HG02943 (cell line): ENCODE measurements at regions not wholly inside any gene's neighbourhood (a gene's known extent, or its start where the extent isn't known, plus 50 kb on each side); places are given as distances from the start of the nearest gene placed in this dataset.

Experiments
- ATAC-seq: cut with Tn5 transposase; IDR thresholded peaks from one replicate; pipeline ENCODE4 v1.9.1; 2021; ENCODE audit warnings: mild to moderate bottlenecking, low read depth, moderate library complexity; ENCODE audit not compliant: unreplicated experiment

- ATAC-seq = no peak
Measured at GRCh38 chr11:130609121-130610035, 160.9 kb downstream of the ADAMTS15 start.

DNA sequence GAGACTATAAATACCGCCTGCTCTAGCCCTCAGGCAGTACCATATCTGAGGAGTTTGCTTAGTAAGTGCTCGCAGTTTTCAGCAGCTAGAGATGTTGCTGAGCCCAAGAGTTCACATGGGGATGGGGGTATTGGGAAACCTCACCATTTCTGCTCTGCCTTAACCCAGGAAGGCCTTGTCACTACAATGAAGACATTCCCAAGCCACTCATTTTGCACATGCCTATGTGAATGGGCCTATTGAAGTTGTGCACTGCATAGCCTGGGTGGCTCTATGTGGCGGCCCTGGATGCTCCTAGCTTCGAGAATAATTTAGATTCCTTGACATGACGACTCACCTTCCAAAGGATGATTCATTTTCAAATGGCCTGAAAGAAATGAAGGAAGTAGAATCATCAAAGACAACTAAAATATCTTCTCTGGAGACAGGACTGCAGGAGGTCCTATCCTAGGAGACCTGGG, 163.4 kb downstream of the ADAMTS15 start:
- ATAC-seq = no peak

- no peak for ATAC-seq
Measured at GRCh38 chr11:130612291-130612851, 163.9 kb downstream of the ADAMTS15 start.

DNA sequence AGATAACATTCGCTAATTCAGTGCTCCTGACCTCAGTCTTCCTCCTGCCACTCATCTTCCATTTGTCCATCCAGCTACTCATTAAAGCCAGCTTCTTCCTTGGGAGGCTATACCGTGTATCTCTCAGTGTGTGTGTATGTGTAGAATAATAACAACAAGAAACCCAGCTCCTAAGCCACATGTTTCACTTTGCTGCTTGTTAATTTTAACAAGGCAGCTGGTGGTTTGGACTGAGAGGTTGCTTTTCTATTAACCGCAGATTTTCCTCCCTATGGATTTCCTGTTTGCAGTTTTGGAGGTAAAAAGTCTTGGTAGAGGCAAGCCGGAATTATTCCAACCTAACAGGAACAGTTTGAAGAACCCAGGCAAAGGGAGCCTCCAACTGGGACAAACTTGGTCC, 165.0 kb downstream of the ADAMTS15 start:
- ATAC-seq = no peak

DNA sequence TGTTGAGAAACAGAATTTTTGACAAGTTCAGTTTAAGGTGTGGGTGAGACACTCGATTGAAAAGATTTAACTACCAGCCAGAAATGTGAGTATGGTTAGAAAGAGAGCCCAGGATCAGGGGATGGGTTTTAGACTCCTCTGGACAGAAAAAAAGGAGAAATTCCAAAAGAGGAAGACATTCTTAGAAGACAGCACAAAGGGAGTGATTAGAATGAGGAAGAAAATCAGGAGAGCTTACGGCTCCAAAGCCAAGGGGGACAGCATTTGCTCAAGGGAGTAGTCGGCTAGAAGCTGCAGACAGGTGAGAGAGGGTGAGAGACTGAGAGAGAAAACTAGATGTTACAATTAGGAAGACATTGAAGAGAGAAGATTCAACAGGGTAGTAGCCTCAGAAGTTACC, 166.1 kb downstream of the ADAMTS15 start:
- ATAC-seq = no peak

- ATAC-seq = no peak
Measured at GRCh38 chr11:130615561-130615960, 167.1 kb downstream of the ADAMTS15 start.

- no peak for ATAC-seq
Measured at GRCh38 chr11:130616573-130616972, 168.1 kb downstream of the ADAMTS15 start.

- ATAC-seq = no peak
Measured at GRCh38 chr11:130617001-130617400, 168.6 kb downstream of the ADAMTS15 start.

DNA sequence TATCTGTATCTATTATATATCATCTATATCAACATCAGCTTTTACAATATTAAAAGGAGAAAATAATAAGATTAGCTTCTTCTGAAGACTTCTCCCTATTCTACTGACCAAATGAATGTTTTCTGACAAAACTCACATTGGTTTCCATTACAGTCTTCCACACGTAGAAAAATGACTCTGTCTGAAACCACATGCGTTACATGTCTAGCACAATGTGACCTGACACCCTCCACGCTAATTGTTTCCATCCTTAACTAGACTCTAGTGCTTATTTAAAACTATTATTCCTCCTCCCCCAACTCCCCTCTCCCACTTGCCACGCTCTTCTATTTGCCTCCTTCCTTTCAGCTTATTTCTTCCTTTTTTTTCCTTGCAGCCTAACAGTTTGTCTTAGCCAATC, 172.1 kb downstream of the ADAMTS15 start:
- ATAC-seq = no peak

GRCh38 chr11:130622141-130622542, 173.7 kb downstream of the ADAMTS15 start:
- ATAC-seq = no peak

DNA sequence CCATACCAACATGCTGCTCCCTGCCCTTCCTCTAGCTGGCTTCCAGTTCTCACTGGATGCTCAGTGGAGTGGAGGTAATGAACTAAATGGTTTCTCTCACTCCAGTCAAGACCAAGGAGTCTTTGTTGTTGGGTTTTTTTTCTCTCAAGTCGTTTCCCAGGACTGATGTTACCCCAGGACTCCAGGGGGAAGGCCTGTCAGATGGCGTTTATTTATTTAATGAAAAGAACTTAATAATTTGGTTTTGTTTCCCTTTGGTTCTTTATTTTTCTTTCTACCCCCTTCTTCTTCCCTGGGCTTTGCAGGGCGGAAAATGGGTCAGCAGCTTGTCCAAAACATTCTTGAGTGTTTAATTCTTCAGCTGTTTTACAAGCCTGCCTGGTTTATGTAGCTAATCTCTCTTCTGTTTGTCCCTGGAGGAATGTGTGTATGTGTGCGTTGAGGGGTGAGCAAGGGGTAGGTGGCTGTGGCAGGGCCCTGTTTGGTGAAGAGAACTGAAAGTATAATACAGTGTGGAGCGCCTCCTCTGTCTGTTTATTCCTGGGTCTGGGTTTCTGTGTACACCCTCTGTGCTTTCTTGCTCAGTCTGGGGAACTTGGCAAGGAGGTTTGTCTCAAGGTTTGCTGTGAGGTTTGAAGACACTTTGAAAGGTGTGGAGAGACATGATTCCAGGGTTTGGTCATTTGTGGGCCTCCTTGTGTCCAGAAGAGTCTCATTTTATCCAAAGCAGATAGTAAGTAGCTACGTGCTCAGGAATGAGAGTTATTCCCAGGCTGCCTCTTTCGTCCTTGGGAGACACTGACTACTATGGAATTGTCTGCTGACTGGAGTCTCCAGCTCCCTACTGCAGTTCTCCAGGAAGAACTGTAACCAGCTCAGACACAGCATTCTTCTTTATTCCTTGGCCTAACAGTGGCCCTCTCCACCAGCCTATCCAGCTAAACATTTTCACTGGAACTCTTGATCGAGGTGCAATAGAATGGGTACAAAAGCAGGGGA, 175.5 kb downstream of the ADAMTS15 start:
- no peak for ATAC-seq

- ATAC-seq = no peak
Measured at GRCh38 chr11:130624971-130625544, 176.6 kb downstream of the ADAMTS15 start.

DNA sequence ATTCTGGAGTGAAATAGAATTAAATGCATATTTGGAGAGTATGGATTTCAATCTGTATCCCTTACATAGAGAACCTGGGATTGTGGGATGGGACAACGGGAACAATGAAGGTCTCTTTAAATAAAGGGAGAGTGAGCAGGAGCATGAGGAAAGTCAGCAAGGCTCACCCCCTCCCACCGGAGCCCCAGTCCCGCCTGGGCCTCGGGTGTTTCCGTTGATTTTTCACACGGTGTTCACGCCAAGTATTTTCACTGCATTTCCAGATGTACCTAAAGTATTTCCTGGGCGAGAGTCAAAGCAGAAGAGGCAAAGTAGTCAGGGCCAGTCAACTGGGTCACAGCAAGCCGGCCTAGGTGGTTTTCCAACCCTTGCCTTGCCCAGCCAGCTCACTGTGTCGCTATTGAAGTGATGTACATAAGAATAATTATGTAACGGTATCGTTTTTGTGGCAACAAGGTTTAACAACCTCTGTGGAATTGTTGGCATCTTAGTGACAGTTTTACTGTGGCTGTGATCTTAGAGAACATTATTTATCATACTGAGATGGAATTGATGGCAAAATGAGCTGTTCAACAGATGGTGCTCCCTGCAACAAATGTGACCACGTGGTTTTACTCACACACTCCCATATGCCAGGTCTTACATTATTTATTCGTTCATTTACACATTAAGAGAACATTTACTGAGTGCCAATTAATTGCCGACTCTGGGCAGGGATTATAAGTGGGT, 177.3 kb downstream of the ADAMTS15 start:
- no peak for ATAC-seq

- ATAC-seq = no peak
Measured at GRCh38 chr11:130629039-130629438, 180.6 kb downstream of the ADAMTS15 start.

DNA sequence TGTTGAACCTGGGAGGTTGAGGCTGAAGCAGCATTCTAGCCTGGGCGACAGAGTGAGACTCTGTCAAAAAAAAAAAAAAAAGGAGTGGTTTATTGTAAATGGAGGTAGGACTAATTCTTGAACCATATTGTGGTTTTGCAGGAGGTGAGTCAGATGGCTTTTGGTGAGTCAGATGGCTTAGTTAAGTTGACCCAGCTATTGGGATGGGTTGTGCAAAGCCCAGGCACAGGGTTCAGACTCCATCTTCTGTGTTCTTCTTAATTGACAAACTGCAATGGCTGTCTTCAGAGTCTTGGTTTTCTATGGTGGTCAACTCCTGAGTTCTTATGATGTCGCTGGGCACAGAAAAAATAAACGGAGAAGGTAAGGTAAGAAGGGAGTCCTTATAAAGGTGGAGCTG, 182.7 kb downstream of the ADAMTS15 start:
- ATAC-seq = no peak

DNA sequence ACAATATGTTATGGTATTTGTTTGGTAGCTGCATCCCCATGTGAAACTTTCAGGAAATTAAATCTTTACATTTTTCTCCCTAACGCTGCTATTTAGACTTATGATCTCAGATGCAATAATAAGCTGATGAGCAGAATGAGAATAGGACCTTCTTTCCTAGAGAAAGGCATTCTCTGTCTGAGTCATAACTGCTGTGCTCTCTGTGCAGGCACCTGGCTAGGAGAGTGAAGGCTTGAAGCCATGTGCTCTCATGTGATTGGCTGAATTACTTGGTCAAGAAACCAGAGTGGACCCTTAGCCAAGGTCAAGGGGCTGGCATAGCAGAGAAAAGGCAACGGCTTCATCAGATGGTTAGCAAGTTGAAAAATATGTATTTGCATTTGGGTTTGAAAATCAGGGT, 185.0 kb downstream of the ADAMTS15 start:
- ATAC-seq = no peak

DNA sequence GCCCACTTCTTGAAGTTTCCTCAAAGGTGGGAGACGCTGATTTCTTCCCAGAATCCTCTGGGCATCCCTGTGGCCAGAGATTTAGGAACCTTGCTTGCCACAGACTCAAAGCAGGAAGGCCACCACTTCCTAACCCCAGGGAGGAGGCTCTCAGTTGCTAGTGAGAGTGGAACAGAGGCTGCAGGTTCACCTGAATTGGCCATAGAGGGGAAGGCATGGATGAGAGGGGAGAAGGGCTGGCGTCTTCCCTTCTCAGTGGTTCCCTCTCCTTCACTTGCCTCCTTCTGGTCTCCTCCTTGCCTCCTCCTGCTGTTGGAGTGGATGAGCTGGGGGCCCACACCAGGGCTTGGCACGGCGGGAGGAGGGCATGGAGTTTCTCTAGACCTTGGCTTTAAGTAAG, 185.7 kb downstream of the ADAMTS15 start:
- no peak for ATAC-seq

DNA sequence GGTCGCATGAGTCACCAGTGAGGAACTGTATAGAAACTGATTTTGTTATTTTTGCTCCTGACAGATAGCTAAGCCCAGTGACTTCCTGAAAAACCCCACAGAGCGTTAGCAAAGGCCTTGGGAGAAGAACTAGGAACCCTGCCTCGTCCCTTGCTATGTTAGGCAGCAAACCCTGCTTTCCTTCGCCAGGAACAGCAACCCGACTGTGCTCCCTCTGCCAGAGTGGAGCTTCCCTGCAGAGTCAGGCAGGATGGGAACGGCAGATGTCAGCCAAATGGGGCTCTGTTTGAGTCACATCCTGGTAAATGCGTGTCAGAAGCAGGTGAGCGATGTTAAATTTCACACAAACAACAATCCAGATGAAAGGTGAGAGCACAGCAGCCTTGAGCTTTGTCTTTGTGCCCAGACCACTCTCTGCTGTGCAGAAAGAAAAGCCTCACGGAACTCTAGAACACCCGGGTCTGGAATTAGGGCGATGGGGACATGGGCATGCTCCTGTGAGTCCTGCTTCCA, 186.6 kb downstream of the ADAMTS15 start:
- no peak for ATAC-seq

- no peak for ATAC-seq
Measured at GRCh38 chr11:130635937-130636630, 187.6 kb downstream of the ADAMTS15 start.
